ENCODE measurements at regions not wholly inside any gene's neighbourhood (a gene's known extent, or its start where the extent isn't known, plus 50 kb on each side); places are given as distances from the start of the nearest gene placed in this dataset.

DNA sequence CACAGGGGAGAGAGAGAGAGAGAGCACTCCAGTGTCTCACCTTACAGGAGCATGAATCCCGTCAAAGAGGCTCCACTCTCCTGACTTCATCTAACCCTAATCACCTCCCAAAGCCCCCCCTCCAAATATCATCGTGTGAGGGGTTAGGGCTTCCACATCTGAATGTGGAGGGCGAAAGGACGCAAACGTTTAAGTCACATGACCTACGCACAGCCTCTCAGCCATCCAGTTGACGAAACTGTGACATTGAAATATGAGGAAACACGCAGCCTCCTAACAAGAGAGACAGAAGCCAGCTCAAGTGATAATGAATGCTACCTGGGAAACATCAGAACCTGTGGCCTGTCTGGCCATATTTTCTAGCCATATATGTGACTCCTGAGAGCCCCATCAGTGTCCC lies 63.7 kb downstream of the MATN1 start:
- TF ChIP-seq, protein P1, sequence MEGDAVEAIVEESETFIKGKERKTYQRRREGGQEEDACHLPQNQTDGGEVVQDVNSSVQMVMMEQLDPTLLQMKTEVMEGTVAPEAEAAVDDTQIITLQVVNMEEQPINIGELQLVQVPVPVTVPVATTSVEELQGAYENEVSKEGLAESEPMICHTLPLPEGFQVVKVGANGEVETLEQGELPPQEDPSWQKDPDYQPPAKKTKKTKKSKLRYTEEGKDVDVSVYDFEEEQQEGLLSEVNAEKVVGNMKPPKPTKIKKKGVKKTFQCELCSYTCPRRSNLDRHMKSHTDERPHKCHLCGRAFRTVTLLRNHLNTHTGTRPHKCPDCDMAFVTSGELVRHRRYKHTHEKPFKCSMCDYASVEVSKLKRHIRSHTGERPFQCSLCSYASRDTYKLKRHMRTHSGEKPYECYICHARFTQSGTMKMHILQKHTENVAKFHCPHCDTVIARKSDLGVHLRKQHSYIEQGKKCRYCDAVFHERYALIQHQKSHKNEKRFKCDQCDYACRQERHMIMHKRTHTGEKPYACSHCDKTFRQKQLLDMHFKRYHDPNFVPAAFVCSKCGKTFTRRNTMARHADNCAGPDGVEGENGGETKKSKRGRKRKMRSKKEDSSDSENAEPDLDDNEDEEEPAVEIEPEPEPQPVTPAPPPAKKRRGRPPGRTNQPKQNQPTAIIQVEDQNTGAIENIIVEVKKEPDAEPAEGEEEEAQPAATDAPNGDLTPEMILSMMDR (IDR thresholded peaks at IDR 0.05; ENCODE audit: low read depth, low read length), result no peak
- TF ChIP-seq POLR2A (IDR thresholded peaks at IDR 0.05; ENCODE audit: extremely low read depth, insufficient read length) (no peak), MYC (IDR thresholded peaks at IDR 0.05; ENCODE audit: low read depth, low read length) (no peak)

All from NB4 (cell line).